ENCODE measurements at regions not wholly inside any gene's neighbourhood (a gene's known extent, or its start where the extent isn't known, plus 50 kb on each side); places are given as distances from the start of the nearest gene placed in this dataset.

DNA sequence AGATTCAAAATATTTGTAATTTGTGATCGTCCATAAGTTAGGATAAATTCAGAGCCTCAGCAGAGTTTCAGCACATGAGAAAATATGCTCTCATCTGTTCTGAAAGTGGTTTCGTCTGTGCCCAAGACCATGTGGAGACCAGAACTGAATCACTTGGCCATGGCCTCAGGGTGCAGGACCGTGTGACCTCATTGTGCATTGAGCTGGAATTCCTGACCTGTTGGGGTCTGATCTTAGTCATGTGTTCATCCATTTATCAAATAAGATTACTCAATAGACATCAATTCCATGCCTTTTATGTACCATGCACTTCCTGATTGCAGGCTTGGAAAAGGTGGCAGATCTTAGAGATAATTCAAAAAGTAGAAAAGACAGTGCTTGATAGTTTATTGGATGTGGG, 680.5 kb downstream of the QKI start:
- TF ChIP-seq, protein P1, sequence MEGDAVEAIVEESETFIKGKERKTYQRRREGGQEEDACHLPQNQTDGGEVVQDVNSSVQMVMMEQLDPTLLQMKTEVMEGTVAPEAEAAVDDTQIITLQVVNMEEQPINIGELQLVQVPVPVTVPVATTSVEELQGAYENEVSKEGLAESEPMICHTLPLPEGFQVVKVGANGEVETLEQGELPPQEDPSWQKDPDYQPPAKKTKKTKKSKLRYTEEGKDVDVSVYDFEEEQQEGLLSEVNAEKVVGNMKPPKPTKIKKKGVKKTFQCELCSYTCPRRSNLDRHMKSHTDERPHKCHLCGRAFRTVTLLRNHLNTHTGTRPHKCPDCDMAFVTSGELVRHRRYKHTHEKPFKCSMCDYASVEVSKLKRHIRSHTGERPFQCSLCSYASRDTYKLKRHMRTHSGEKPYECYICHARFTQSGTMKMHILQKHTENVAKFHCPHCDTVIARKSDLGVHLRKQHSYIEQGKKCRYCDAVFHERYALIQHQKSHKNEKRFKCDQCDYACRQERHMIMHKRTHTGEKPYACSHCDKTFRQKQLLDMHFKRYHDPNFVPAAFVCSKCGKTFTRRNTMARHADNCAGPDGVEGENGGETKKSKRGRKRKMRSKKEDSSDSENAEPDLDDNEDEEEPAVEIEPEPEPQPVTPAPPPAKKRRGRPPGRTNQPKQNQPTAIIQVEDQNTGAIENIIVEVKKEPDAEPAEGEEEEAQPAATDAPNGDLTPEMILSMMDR (IDR thresholded peaks at IDR 0.05; ENCODE audit: low read length) = no peak
- TF ChIP-seq EZH2 (optimal IDR thresholded peaks at IDR 0.05; ENCODE audit: low read depth, low read length) (no peak), EZH2phosphoT487 (IDR thresholded peaks at IDR 0.05; ENCODE audit: low read length) (no peak)

All from MM.1S (cell line).